Stimulated activated CD8-positive, alpha-beta memory T cell treated with anti-CD3 and anti-CD28 coated beads, Interleukin-7, amount 100 ng/mL, for 48 hours (primary cell): ENCODE measurements at regions not wholly inside any gene's neighbourhood (a gene's known extent, or its start where the extent isn't known, plus 50 kb on each side); places are given as distances from the start of the nearest gene placed in this dataset.
"Not testable (repeated sequence)": the region's sequence is repeated elsewhere in the genome, so short reads cannot be mapped to it uniquely, and the experiment has no call there.

ENCODE experiments used
- DNase-seq, 2 donors: peaks; one replicate each; pipeline ENCODE4 v3.0.0-alpha.2; 2020; ENCODE audit warnings: low read depth in 1 of 2; ENCODE audit errors: extremely low read depth in 1 of 2

DNA sequence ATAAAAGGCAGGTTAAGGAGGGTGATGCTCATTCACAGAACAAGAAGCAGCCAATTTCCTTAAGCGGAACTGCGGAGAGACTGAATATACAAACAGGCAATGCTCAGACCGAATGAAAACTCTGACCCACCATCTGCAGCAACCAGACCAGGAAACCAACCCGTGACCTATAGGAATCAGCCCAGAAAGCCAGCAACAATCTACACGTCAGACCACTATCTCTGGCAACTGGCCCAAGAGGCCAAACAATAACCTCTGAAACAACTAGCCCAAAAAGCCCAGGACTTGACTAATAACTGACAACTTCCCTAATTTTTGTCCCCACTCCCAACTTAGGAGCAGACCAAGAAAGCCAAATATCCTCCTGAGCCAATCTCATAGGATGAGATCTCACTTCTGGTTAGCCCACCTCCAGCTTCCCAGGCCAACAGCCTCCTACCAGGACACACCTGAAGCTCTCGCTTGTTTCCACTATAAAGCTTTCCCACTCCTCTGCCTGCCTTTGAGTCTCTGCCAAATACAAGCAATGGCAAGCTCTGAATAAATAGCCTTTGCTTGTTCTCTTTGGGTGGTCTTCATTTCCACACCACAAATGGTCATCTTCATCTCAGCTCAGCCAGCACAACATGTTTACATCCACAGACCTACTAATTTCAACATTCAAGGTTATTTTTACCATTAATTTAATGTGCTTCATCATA, 168.5 kb downstream of the HSD17B3 start:
- DNase-seq, result no peak

DNA sequence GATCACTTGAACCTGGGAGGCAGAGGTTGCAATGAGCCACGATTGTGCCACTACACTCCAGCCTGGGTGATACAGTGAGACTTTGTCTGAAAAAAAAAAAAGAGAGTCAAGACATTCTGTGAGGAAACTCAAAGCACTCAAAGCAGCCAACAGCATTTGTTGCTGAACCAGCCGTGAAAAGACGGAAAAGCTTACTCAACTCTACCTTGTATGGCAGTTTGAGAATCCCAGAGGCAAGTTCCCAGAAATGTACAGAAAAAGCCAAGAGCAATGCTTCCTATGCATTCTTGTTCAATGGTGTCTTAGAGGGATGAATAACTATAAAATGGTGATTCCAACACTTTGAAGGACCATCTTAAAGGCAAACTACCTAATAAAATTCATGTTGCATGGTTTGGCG, 170.2 kb downstream of the HSD17B3 start:
- DNase-seq, result no peak

DNA sequence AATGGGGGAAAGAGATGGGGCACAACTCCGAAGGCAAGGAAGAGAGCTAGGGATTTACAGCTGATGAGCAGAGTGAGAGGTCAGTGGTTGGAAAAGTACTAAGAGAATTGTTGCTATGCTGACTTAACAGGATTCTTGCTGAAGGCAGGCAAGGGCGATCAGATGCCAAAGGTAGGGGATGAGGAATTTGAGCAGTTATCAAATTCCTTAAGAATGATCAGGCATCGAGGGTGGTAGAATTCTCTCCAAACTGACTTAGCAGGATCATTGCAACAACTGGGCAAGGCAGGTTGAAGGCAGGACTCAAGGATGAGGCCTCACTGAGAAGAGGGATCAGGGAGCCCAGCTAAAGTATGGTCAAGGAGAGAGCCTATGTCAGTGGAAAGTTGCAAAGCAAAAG, 171.0 kb downstream of the HSD17B3 start:
- no peak for DNase-seq

- no peak for DNase-seq
Observed at GRCh38 chr9:96129747-96130146, 172.2 kb downstream of the HSD17B3 start.

DNA sequence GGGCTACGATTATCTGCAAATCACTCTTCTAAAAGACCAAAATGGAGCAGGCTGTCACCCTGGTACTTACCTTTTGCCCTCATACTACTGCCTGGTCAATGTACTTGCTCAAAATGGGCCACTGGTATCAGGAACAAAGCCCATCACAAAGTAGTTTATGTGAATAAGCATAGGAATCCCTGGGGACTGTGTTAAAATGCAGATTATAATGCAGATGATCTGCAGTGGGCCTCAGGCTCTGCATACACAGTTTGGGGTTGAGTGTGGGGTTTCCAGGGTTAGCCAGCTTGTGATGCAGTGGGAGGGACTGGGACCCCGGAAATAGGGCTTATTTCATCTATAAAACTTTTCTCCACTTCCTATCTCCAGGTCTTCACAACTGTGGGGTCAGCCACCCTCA, 173.1 kb downstream of the HSD17B3 start:
- DNase-seq, result no peak

DNA sequence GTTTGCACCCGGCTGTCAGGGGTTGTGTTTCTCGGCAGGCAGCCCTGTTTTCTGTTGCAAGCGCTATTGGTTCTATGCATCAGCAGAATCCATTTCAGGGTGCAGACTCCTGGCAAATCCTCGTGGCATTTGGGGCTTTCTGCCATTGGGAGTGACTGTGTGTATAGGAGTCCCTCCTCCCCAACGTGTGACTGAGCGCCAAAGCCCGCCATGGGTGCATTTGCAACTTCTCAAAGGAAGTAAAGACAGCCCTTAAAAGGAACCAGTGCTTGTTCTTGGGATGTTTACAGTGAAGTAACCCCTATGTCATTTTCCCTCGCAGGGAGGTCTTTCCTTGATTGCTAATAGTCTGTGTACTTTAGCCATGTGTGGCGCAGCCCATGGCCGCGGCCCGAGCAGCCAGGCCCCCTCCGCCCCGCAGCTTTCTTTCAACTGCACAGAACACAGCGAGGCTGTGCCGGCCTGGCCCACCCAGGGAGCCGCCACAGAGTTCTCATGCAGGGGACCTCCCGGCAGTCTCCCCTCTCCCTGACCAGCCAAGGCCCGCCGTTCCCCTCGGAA, 175.6 kb downstream of the HSD17B3 start:
- DNase-seq, result no peak

DNA sequence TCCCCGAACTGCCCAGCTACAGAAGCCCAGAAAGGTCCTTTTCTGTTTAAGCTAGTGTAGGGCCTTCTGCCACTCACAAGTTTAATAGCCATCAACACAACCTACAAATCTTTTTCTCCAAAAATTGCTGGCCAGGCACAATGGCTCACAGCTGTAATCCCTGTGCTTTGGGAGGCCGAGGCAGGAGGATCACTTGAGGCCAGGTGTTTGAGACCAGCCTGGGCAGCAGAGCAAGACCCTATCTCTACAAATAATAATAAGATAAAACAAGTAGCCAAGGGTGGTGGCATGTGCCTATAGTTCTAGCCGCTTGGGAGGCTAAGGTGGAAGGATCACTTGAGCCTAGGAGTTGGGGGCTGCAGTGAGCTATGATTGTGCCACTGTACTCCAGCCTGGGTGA, 176.4 kb downstream of the HSD17B3 start:
- DNase-seq, result no peak

DNA sequence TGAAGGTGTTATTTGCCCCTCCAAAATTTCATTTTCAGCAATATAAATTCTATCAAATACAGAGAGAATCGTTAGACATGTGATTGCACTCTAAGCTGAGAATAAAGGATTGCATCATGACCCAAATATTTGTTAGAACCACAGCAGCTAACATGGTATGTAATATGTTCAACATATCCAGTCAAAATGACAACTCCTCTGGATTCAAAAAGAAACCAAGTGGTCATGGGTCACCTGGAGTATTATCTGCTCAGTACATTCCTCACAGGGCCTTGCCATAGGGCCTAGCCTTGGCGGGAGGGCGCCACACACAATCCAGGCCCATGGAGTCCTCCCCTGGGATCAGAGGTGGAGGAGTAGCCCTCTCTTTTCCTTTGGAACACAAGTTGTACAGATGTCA, 179.2 kb downstream of the HSD17B3 start:
- no peak for DNase-seq

DNA sequence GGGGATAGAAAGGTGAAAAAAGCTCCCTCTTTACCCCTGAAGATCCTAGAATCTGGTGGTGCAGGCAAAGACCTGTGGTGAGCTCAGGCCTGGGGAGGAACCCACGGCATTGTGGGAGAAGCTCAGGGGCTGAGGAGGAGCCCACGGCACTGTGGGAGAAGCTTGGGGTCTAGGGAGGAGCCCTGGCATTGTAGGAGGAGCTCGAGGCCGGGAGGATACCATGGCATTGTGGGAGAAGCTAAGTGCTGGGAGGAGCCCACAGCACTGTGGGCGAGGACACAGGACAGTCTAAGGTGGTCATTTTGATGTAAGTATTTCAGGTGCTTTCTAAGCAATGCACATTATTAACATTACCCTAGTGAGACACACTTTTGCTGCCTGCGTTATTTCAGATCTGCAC, 179.7 kb downstream of the HSD17B3 start:
- DNase-seq, result no peak

DNA sequence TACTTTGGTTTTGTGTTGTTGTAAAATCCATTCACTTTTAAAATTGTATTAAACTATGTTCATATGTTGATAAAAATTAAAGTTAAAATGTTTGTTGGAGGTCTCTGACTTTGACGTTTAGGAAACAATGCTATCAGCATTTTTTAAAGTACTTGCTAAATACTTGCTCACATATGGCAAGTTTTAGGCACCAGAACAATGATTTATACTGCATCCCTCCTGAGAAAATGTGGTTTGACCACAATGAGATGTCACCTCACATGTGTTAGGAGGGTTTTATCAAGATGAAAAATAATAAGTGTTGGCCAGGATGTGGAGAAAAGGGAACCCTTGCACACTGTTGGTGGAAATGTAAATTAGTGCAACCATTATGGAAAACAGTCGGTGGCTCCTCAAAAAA, 180.8 kb downstream of the HSD17B3 start:
- no peak for DNase-seq

DNA sequence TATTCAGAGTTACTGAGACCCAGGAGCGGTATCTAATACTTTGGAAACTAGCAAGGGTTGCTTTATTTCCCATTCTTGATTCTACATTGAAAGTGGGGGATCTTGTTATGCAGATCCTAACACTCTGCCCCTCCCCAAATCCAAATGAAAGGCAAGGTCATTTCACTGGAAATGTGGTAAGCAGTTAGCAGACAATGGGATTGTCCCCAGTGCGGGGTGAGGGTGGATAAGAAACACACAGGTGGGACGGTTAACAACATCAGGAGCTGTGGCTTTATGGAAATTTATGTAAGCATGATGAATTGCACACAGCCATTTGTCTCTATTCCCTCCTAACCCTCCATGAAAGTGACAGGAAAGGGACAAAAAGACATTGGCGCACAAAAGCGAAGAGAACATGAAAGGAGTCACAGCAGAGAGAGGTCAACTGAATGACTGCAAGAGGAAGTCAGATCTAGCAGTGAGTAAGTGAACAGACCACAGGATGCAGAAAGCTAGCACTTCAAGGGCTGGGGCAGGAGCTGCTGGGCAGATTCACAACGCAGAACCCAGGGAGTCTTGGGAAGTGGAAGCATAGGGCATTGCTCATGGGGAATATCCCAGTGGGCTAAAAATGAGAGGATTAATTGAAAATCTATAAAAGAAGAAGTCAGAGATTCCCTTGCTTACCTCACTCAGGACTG, 184.4 kb downstream of the HSD17B3 start:
- no peak for DNase-seq

- DNase-seq, result no peak
Observed at GRCh38 chr9:96116275-96117064, 185.5 kb downstream of the HSD17B3 start.

DNA sequence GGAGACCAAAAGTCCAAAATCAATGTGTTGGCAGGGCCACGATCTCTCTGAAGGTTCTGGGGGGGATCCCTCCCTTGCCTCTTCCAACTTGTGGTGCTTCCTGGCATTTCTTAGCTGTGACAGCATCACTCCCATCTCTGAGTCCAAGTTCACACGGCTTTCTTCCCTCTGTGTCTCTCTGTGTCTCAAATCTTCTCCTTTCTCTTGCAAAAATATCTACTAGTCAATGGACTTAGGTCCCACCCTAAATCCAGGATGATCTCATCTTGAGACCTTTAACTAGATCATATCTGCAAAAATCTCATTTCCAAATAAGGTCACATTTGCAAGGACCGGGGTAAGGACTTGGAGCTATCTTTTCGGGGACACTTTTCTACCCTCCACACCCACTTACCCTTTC, 186.1 kb downstream of the HSD17B3 start:
- DNase-seq, result no peak

GRCh38 chr9:96113032-96113431, 188.9 kb downstream of the HSD17B3 start:
- DNase-seq, result no peak

DNA sequence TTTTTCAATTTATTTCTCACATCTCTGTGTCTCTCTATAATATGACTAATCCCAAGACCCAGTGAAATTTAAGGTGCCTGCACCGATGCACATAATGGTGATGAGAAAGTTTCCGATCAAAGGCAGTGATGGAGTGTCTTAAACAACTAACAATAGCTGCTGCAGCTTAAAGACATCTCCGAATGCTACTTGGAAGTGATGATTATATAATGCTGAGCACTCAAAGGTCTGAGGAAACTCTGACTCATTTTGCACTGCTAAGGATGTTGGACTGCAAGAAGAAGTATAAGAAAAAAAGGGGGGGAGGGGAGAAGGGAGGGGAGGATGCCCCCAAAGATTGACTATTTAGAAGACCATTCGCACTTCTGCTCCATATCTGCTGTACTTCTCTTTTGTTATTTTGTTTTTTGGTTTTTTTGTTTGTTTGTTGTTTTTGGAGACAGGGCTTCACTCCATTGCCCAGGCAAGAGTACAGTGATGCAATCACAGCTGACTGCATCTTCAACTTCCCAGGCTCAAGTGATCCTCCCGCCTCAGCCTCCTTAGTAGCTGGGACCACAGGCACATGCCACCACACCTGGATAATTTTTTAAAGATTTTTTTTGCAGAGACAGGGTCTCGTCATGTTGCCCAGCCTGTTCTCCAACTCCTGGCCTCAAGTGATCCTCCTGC, 192.2 kb downstream of the HSD17B3 start:
- DNase-seq, result no peak

DNA sequence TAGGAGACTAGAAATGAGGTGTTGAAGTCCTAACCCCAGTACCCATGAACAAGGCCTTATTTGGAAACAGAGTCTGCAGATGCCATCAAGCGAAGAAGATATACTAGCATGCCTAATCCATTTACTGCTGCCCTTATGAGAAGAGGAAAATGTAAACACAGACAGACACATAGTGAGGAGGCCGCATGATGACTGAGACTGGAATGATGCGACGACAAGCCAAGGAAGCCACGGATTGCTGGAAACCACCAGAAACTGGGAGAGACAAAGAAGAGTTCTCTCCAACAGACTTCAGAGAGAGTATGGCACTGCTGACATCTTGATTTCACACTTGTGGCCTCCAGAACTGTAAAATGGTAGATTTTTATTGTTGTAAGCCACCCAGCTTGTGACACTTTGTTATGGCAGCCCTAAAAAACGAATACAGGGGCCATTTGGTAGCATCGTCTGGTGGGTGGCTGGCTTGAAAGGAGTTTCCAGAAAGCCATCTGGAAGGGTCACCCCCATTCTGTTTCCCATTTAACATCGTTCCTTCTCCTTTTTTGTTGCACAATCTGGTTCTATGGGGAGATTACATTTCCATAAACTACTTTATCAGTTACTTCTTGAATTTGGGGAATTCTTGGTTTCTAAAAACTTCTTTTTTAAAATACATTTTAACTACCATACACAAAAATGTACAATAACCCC, 193.1 kb downstream of the HSD17B3 start:
- DNase-seq, result no peak

DNA sequence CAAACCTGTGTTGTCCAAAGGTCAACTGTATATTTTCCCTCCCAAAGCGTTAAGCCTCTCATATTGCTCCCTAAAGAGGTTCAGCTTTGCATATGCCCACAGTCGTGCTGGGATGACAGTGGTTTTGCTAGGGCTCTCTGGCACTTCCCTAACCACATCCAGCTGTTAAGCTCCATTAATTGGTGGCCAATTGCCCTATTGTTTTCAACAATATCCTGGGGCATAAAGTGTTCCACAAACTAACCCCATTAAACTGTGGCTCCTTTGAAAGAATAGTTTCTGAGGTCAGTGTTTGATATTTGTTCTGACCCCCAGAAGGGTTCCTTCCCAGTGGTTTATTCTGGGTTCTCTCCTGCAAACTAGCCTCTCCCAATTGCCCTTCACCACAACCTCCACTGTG, 194.5 kb downstream of the HSD17B3 start:
- no peak for DNase-seq

DNA sequence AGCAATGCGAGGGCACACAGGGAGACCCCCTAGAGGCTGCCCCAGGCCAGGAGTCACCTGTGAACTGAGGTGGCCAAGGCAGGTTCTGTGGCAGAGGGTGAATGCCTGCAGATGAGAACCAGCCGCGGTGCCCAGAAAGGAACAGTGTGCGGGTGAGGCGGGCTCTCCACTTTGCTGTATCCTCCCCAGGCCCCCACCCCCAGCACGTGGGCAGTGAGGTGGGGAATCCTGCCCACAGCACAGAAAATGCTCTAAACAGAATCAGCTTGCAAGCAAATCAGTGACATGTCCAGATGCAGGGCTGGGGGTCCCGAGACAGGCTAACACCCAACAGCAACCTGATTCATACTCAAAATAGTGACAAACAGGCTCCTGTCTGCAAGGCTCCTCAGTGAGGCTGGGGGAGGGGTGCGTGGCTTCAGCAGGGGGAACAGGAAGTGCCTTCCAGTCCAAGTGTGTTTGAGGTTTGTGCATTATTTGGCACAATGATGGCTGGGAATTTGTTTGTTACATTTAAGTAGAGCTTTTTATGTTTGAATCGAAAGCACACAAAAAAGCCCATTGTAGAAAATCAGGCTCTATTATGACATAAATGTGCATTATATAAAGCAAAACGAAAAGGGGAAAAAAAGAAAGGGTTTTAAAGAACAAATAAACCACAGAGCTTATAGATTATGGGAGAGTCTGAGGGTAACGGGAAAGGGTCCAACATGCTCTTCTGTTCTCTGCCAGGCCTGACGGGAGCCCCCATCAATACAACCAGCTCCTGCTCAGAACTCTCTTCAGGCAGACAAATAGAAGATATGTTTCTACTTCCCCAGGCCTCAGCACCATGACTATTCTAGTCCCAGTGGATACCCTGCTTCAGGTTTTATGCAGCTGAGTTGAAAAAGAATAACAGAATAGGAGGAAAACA, 201.3 kb downstream of the HSD17B3 start:
- no peak for DNase-seq

DNA sequence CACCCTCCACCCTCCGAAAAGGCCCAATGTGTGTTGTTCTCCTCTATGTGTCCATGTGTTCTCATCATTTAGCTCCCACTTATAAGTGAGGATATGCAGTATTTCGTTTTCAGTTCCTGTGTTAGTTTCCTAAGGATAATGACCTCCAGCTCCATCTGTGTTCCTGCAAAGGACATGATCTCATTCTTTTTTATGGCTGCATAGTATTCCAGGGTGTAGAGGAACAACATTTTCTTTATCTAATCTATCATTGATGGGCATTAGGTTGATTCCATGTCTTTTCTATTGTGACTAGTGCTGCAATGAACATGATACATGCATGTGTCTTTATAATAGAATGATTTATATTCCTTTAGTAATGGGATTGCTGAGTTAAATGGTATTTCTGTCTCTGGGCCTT, 211.3 kb downstream of the HSD17B3 start:
- not testable (repeated sequence) for DNase-seq
